GM12878 (cell line): ENCODE measurements at regions not wholly inside any gene's neighbourhood (a gene's known extent, or its start where the extent isn't known, plus 50 kb on each side); places are given as distances from the start of the nearest gene placed in this dataset.
A peak's percentile ranks its signal among the peaks of the same experiment; 100 is the strongest.

Experiments used
- E4F1 ChIP-seq: fragments of 450-650 bp; IDR thresholded peaks from 2 replicates; pipeline ENCODE4 v1.6.1; 2018; ENCODE audit warnings: borderline replicate concordance, mild to moderate bottlenecking; ENCODE audit not compliant: partially characterized antibody
- EGR1 ChIP-seq, 2 experiments: IDR thresholded peaks; 1 replicate in 1 of 2; 2 replicates in 1 of 2; pipeline ENCODE4 v1.6.1; 2011 to 2012; ENCODE audit warnings: low read depth in 2 of 2, low read length in 2 of 2, borderline replicate concordance in 1 of 2, mild to moderate bottlenecking in 1 of 2, moderate library complexity in 1 of 2
- MYC ChIP-seq: IDR thresholded peaks from 2 replicates; pipeline ENCODE4 v1.6.1; 2011; ENCODE audit warnings: mild to moderate bottlenecking, low read length, moderate library complexity, inconsistent platforms; ENCODE audit not compliant: insufficient read depth, insufficient replicate concordance, insufficient read length, severe bottlenecking
- NR2F1 ChIP-seq: fragments of 450-650 bp; conservative IDR thresholded peaks from 2 replicates; pipeline ENCODE4 v1.6.1; 2017; ENCODE audit warnings: mild to moderate bottlenecking
- RCOR1 ChIP-seq: conservative IDR thresholded peaks from 2 replicates; pipeline ENCODE4 v1.6.1; 2012; ENCODE audit warnings: low read depth, low read length, improper control_type of control experiment
- SP1 ChIP-seq: IDR thresholded peaks from one replicate; pipeline ENCODE4 v1.6.1; 2011; ENCODE audit warnings: low read depth, low read length
- ZBTB33 ChIP-seq: fragments of 450-650 bp; IDR thresholded peaks from 2 replicates; pipeline ENCODE4 v1.6.1; 2017; ENCODE audit warnings: mild to moderate bottlenecking
- ZNF687 ChIP-seq: fragments of 450-650 bp; IDR thresholded peaks from 2 replicates; pipeline ENCODE4 v1.6.1; 2017; ENCODE audit warnings: mild to moderate bottlenecking, moderate library complexity
- TF ChIP-seq, protein P1 (sequence below): IDR thresholded peaks from 2 replicates; pipeline ENCODE4 v1.6.1; 2011; ENCODE audit warnings: mild to moderate bottlenecking, low read depth, low read length, moderate library complexity; ENCODE audit not compliant: insufficient replicate concordance
- TF ChIP-seq, protein P2 (sequence below): IDR thresholded peaks from 2 replicates; pipeline ENCODE4 v1.6.1; 2012; ENCODE audit warnings: improper control_type of control experiment, low read depth, low read length; ENCODE audit not compliant: insufficient replicate concordance
- TF ChIP-seq, protein P3 (sequence below): fragments of 450-650 bp; conservative IDR thresholded peaks from 2 replicates; pipeline ENCODE4 v1.6.1; 2017; ENCODE audit warnings: mild to moderate bottlenecking, moderate library complexity

DNA sequence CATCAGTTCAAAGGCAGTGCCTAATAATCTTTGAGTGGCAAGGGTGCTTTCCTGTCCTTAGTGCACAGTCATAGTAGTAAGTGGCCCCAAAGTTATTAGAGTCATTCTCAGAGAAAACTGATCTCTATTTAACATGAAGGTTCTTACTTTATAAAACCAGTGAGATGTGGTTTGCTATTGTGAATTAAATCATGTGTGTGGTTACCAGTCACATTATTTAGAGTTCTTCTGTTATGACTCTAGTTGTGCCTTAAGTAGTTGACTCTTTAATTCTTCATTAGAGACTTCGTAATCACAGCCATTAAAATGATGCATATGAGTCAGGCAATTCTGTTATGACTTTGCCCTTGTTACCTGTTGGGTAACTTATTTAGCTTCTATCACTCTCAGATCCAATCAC, 1392.9 kb upstream of the ACVR2A start (continued):
- TF ChIP-seq E4F1, result no peak
- TF ChIP-seq ZBTB33, result no peak
- no peak for TF ChIP-seq MYC
- TF ChIP-seq, protein P1, sequence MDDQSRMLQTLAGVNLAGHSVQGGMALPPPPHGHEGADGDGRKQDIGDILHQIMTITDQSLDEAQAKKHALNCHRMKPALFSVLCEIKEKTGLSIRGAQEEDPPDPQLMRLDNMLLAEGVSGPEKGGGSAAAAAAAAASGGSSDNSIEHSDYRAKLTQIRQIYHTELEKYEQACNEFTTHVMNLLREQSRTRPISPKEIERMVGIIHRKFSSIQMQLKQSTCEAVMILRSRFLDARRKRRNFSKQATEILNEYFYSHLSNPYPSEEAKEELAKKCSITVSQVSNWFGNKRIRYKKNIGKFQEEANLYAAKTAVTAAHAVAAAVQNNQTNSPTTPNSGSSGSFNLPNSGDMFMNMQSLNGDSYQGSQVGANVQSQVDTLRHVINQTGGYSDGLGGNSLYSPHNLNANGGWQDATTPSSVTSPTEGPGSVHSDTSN, result no peak
- TF ChIP-seq ZNF687, result no peak
- no peak for TF ChIP-seq RCOR1
- TF ChIP-seq EGR1 (IDR thresholded peaks at IDR 0.05; ENCODE audit: borderline replicate concordance in 1 of 2, low read depth in 2 of 2, low read length in 2 of 2), result no peak
- TF ChIP-seq, protein P2, sequence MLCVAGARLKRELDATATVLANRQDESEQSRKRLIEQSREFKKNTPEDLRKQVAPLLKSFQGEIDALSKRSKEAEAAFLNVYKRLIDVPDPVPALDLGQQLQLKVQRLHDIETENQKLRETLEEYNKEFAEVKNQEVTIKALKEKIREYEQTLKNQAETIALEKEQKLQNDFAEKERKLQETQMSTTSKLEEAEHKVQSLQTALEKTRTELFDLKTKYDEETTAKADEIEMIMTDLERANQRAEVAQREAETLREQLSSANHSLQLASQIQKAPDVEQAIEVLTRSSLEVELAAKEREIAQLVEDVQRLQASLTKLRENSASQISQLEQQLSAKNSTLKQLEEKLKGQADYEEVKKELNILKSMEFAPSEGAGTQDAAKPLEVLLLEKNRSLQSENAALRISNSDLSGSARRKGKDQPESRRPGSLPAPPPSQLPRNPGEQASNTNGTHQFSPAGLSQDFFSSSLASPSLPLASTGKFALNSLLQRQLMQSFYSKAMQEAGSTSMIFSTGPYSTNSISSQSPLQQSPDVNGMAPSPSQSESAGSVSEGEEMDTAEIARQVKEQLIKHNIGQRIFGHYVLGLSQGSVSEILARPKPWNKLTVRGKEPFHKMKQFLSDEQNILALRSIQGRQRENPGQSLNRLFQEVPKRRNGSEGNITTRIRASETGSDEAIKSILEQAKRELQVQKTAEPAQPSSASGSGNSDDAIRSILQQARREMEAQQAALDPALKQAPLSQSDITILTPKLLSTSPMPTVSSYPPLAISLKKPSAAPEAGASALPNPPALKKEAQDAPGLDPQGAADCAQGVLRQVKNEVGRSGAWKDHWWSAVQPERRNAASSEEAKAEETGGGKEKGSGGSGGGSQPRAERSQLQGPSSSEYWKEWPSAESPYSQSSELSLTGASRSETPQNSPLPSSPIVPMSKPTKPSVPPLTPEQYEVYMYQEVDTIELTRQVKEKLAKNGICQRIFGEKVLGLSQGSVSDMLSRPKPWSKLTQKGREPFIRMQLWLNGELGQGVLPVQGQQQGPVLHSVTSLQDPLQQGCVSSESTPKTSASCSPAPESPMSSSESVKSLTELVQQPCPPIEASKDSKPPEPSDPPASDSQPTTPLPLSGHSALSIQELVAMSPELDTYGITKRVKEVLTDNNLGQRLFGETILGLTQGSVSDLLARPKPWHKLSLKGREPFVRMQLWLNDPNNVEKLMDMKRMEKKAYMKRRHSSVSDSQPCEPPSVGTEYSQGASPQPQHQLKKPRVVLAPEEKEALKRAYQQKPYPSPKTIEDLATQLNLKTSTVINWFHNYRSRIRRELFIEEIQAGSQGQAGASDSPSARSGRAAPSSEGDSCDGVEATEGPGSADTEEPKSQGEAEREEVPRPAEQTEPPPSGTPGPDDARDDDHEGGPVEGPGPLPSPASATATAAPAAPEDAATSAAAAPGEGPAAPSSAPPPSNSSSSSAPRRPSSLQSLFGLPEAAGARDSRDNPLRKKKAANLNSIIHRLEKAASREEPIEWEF, result no peak
- peak; percentile 83 for TF ChIP-seq NR2F1
- no peak for TF ChIP-seq SP1
- TF ChIP-seq, protein P3, sequence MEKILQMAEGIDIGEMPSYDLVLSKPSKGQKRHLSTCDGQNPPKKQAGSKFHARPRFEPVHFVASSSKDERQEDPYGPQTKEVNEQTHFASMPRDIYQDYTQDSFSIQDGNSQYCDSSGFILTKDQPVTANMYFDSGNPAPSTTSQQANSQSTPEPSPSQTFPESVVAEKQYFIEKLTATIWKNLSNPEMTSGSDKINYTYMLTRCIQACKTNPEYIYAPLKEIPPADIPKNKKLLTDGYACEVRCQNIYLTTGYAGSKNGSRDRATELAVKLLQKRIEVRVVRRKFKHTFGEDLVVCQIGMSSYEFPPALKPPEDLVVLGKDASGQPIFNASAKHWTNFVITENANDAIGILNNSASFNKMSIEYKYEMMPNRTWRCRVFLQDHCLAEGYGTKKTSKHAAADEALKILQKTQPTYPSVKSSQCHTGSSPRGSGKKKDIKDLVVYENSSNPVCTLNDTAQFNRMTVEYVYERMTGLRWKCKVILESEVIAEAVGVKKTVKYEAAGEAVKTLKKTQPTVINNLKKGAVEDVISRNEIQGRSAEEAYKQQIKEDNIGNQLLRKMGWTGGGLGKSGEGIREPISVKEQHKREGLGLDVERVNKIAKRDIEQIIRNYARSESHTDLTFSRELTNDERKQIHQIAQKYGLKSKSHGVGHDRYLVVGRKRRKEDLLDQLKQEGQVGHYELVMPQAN, result no peak
